Pancreas (tissue), 10 donors: ENCODE measurements at regions not wholly inside any gene's neighbourhood (a gene's known extent, or its start where the extent isn't known, plus 50 kb on each side); places are given as distances from the start of the nearest gene placed in this dataset.
A peak's percentile ranks its signal among the peaks of the same experiment; 100 is the strongest.
"Not testable (repeated sequence)": the region's sequence is repeated elsewhere in the genome, so short reads cannot be mapped to it uniquely, and the experiment has no call there.

Source experiments
- ATAC-seq, 4 donors: fragments of 200-7000 bp; cut with Tn5 transposase; one replicate each; pipeline versions ENCODE4 v1.8.0 to v1.9.1; 2020; ENCODE audit warnings: mild to moderate bottlenecking in 4 of 4, moderate library complexity in 4 of 4
- DNase-seq, 6 donors: peaks; one replicate each; pipeline ENCODE4 v3.0.0-alpha.2; 2020
- FAIRE-seq: peaks from 2 replicates; lab custom pipeline; 2012; peaks lifted over from hg19 to GRCh38; lab: Jason Lieb, UNC
- H3K27ac ChIP-seq, 4 donors: fragments of 200-600 bp; sonication (generic); 1 replicate in 3 of 4; 2 replicates in 1 of 4; pipeline versions ENCODE4 v1.5.0 to v1.8.0; 2020
- H3K27me3 ChIP-seq, 4 donors: fragments of 200-600 bp; one replicate each; pipeline ENCODE4 v1.8.0; 2021
- H3K36me3 ChIP-seq, 3 donors: fragments of 200-600 bp; sonication (generic) in 1 of 3; one replicate each; pipeline versions ENCODE4 v1.5.0 to v1.8.0; 2020 to 2021
- H3K4me1 ChIP-seq, 3 donors: fragments of 200-600 bp; one replicate each; pipeline ENCODE4 v1.8.0; 2021
- H3K4me3 ChIP-seq, 4 donors: fragments of 200-600 bp; sonication (generic) in 2 of 4; one replicate each; pipeline versions ENCODE4 v1.5.0 to v1.8.0; 2020 to 2021
- H3K9me3 ChIP-seq, 4 donors: fragments of 200-600 bp; one replicate each; pipeline ENCODE4 v1.8.0; 2021
- CTCF ChIP-seq, 4 donors: fragments of 200-600 bp; sonication (generic) in 3 of 4; IDR thresholded peaks; one replicate each; pipeline versions ENCODE4 v1.5.0 to v1.8.0; 2021; ENCODE audit warnings: antibody characterized with exemption in 4 of 4
- WGBS, 2 donors: extraction: QIAGEN DNeasy Blood & Tissue Kit; methylation state at CpG; one replicate each; pipeline ENCODE4 v1.1.7; 2013; 5-methylcytosine and 5-hydroxymethylcytosine counted together
- intact Hi-C, 3 donors: fragments of 100-400 bp; cut with DNase I; formaldehyde crosslinking; loops; one replicate each; pipeline versions ENCODE4 v1.11.1 to v1.14.2; 2022
- donor health status: healthy with polysubstance abuse.
- donor health status: DM: no; HTN: no; CAD: no; lungs with moderate emphysema.
- donor health status: DM: no; HTN: no; CAD: no.
- donor health status: control.
- donor health status: control.
- donor health status: Bipolar disorder and iron deficiency.
- donor health status: DM: yes; HTN: yes; CAD: no.
- donor health status: DM: no; HTN: no; CAD: no.
- donor health status: DM: no; HTN: no; CAD: no.
- donor health status: DM: yes; HTN: yes; CAD: no.

- H3K9me3 ChIP-seq, result no peaks in the 10 kb centered on the region
- intact Hi-C loops, result no loop called here
- H3K36me3 ChIP-seq, result no peaks in the 10 kb centered on the region
- no peak for FAIRE-seq
- no peak for DNase-seq
- WGBS, 2 donors, result 30 to 33% methylated on average over 7 of the region's 7 CpGs
- H3K27ac ChIP-seq, result no peak overlapping the region
- ATAC-seq, result no peak
- TF ChIP-seq CTCF (IDR thresholded peaks at IDR 0.05), result no peak
- H3K27me3 ChIP-seq, result no peaks in the 10 kb centered on the region
- no peak overlapping the region for H3K4me3 ChIP-seq
- no peaks in the 10 kb centered on the region for H3K4me1 ChIP-seq
Observed at GRCh38 chr4:75195111-75195510, 262.2 kb downstream of the PARM1 start.

- Histone ChIP-seq H3K36me3 (no peaks in the 10 kb centered on the region), H3K27ac (no peak overlapping the region), H3K27me3 (no peaks in the 10 kb centered on the region), H3K9me3 (no peaks in the 10 kb centered on the region), H3K4me1 (no peaks in the 10 kb centered on the region), H3K4me3 (no peak overlapping the region)
- FAIRE-seq, result no peak
- intact Hi-C loops, result no loop called here
- no peak for ATAC-seq
- WGBS, 2 donors, result 79 to 82% methylated on average over 8 of the region's 8 CpGs
- peak in 1 of 6 donors; percentile 33 for DNase-seq
- no peak for TF ChIP-seq CTCF (IDR thresholded peaks at IDR 0.05)
Observed at GRCh38 chr4:75194180-75194579, 261.3 kb downstream of the PARM1 start.

- ATAC-seq, DNase-seq, H3K27ac ChIP-seq, H3K27me3 ChIP-seq, intact Hi-C loops, H3K9me3 ChIP-seq, FAIRE-seq, H3K36me3 ChIP-seq, H3K4me3 ChIP-seq, H3K4me1 ChIP-seq: not testable (repeated sequence)
- 80 to 87% methylated on average over 2 of the region's 2 CpGs for whole genome bisulfite sequencing, 2 donors
Observed at GRCh38 chr4:75192182-75192581, 259.3 kb downstream of the PARM1 start.

- peak in 1 of 4 donors; percentile 22 for ATAC-seq
- Histone ChIP-seq H3K27ac (no peak overlapping the region), H3K4me3 (no peak overlapping the region)
Observed at GRCh38 chr4:75189711-75190335, 256.9 kb downstream of the PARM1 start.

More at GRCh38 chr4:75189711-75190335, 256.9 kb downstream of the PARM1 start:
- DNase-seq, result no peak
- Histone ChIP-seq H3K9me3 (no peaks in the 10 kb centered on the region), H3K4me1 (no peaks in the 10 kb centered on the region), H3K27me3 (no peaks in the 10 kb centered on the region), H3K36me3 (no peaks in the 10 kb centered on the region)
- FAIRE-seq, result no peak
- no peak for TF ChIP-seq CTCF (IDR thresholded peaks at IDR 0.05)
- WGBS, 2 donors, result 67 to 74% methylated on average over 4 of the region's 4 CpGs
- intact Hi-C loops, result no loop called here
